Endodermal cell (in vitro differentiated cells): ENCODE measurements at regions not wholly inside any gene's neighbourhood (a gene's known extent, or its start where the extent isn't known, plus 50 kb on each side); places are given as distances from the start of the nearest gene placed in this dataset.

ENCODE experiments used
- DNase-seq: peaks from one replicate; pipeline ENCODE4 v3.0.0-alpha.2; 2017
- H3K27ac ChIP-seq: 2 replicates; pipeline ENCODE4 v1.5.1; 2013; ENCODE audit warnings: mild to moderate bottlenecking, low read depth, low read length, moderate library complexity
- H3K27me3 ChIP-seq: 2 replicates; pipeline ENCODE4 v1.6.1; 2013; ENCODE audit warnings: mild to moderate bottlenecking, low read length, moderate library complexity; ENCODE audit not compliant: insufficient read depth, control insufficient read depth, poor library complexity, severe bottlenecking
- H3K36me3 ChIP-seq: 2 replicates; pipeline ENCODE4 v1.7.0; 2013; ENCODE audit warnings: mild to moderate bottlenecking, low read length, moderate library complexity; ENCODE audit not compliant: control insufficient read depth, insufficient read depth
- H3K4me1 ChIP-seq: one replicate; pipeline ENCODE4 v1.7.0; 2013; ENCODE audit warnings: low read length; ENCODE audit not compliant: control insufficient read depth, insufficient read depth
- H3K4me3 ChIP-seq: 2 replicates; pipeline ENCODE4 v1.5.1; 2013; ENCODE audit warnings: mild to moderate bottlenecking, low read length, moderate library complexity
- H3K9ac ChIP-seq: 2 replicates; pipeline ENCODE4 v1.6.1; 2013; ENCODE audit warnings: mild to moderate bottlenecking, low read length, moderate library complexity; ENCODE audit not compliant: poor library complexity, severe bottlenecking; ENCODE audit errors: extremely low read depth
- H3K9me3 ChIP-seq: 2 replicates; pipeline ENCODE4 v1.6.1; 2013; ENCODE audit warnings: mild to moderate bottlenecking, low read length, moderate library complexity; ENCODE audit not compliant: control insufficient read depth
- H3K27ac Mint-ChIP-seq: 2 replicates; pipeline ENCODE4 v1.8.0; 2020; ENCODE audit warnings: mixed read lengths
- H3K27me3 Mint-ChIP-seq: 2 replicates; pipeline ENCODE4 v1.8.0; 2021; ENCODE audit warnings: mild to moderate bottlenecking, mixed read lengths; ENCODE audit not compliant: insufficient read depth
- H3K36me3 Mint-ChIP-seq: 2 replicates; pipeline ENCODE4 v1.8.0; 2020; ENCODE audit warnings: low read depth, mixed read lengths
- H3K4me1 Mint-ChIP-seq: 2 replicates; pipeline ENCODE4 v1.8.0; 2020; ENCODE audit warnings: mixed read lengths
- H3K4me3 Mint-ChIP-seq: 2 replicates; pipeline ENCODE4 v1.8.0; 2020; ENCODE audit warnings: mild to moderate bottlenecking, moderate library complexity, mixed read lengths
- H3K9me3 Mint-ChIP-seq: 2 replicates; pipeline ENCODE4 v1.8.0; 2020; ENCODE audit warnings: mild to moderate bottlenecking, mixed read lengths
- CTCF ChIP-seq: fragments of 200-600 bp; sonication (generic); conservative IDR thresholded peaks from 2 replicates; pipeline ENCODE4 v1.5.0; 2021; ENCODE audit warnings: antibody characterized with exemption, mild to moderate bottlenecking
- WGBS, 2 experiments: methylation state at CpG; one replicate each; pipeline versions ENCODE4 v1.1.5 to v1.1.7; 2013; ENCODE audit warnings: missing lambda C conversion rate in 2 of 2, mixed read lengths in 1 of 2; ENCODE audit not compliant: insufficient coverage in 1 of 2, insufficient read length in 1 of 2; 5-methylcytosine and 5-hydroxymethylcytosine counted together

GRCh38 chr5:51838459-51838858 lies 455.2 kb downstream of the ISL1 start:
- H3K4me1 ChIP-seq = no peaks in the 10 kb centered on the region
- no peaks in the 10 kb centered on the region for H3K9me3 Mint-ChIP-seq
- 95 to 100% methylated on average over 1 to 2 of the region's 2 CpGs for WGBS, 2 experiments

GRCh38 chr5:51843893-51844292 lies 460.6 kb downstream of the ISL1 start:
- Histone ChIP-seq H3K4me1 (no peaks in the 10 kb centered on the region), H3K36me3 (no peaks in the 10 kb centered on the region), H3K9me3 (no peaks in the 10 kb centered on the region), H3K9ac (no peak overlapping the region), H3K4me3 (no peak overlapping the region), H3K27ac (no peak overlapping the region), H3K27me3 (no peaks in the 10 kb centered on the region)
- Mint-ChIP-seq H3K27me3 (no peaks in the 10 kb centered on the region), H3K27ac (no peak overlapping the region), H3K9me3 (no peaks in the 10 kb centered on the region), H3K4me3 (no peak overlapping the region), H3K36me3 (no peaks in the 10 kb centered on the region), H3K4me1 (no peaks in the 10 kb centered on the region)
- 95 to 100% methylated on average over 1 to 7 of the region's 7 CpGs for WGBS, 2 experiments
- DNase-seq = no peak
- TF ChIP-seq CTCF = no peak

More at GRCh38 chr5:51838459-51838858, 455.2 kb downstream of the ISL1 start:
- H3K36me3 Mint-ChIP-seq = no peaks in the 10 kb centered on the region
- H3K4me3 ChIP-seq = no peak overlapping the region
- H3K27me3 ChIP-seq = no peaks in the 10 kb centered on the region
- DNase-seq = no peak
- no peak for TF ChIP-seq CTCF
- no peak overlapping the region for H3K9ac ChIP-seq
- H3K36me3 ChIP-seq = no peaks in the 10 kb centered on the region
- H3K4me3 Mint-ChIP-seq = no peak overlapping the region
- H3K27me3 Mint-ChIP-seq = no peaks in the 10 kb centered on the region
- H3K9me3 ChIP-seq = no peaks in the 10 kb centered on the region
- no peaks in the 10 kb centered on the region for H3K4me1 Mint-ChIP-seq
- no peak overlapping the region for H3K27ac Mint-ChIP-seq
- no peak overlapping the region for H3K27ac ChIP-seq

DNA sequence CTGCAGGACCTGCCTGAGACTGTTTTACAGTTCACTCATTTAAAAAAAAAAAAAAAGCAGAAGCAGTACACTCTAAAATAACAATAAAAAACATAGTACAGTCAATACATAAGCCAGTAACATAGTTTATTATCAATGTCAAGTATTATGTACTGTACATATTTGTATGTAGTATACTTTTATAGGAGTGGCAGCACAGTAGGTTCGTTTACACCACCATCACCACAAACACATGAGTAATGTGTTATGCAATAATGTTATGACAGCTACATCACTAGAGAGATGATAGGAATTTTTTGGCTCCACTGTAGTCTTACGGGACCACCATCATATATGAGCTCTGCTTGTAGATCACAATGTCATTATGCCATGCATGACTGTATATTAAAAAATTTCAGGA lies 462.8 kb downstream of the ISL1 start:
- Histone ChIP-seq H3K36me3 (no peaks in the 10 kb centered on the region), H3K9me3 (no peaks in the 10 kb centered on the region), H3K4me3 (no peak overlapping the region), H3K27ac (no peak overlapping the region), H3K9ac (no peak overlapping the region), H3K4me1 (no peaks in the 10 kb centered on the region), H3K27me3 (no peaks in the 10 kb centered on the region)
- Mint-ChIP-seq H3K9me3 (no peaks in the 10 kb centered on the region), H3K27ac (no peak overlapping the region), H3K4me1 (no peaks in the 10 kb centered on the region), H3K27me3 (no peaks in the 10 kb centered on the region), H3K36me3 (no peaks in the 10 kb centered on the region), H3K4me3 (no peak overlapping the region)
- TF ChIP-seq CTCF = no peak
- WGBS, 2 experiments = 95% methylated on average over 1 of the region's 2 CpGs; no CpG with 5 or more reads in 1 of the 2 experiments
- no peak for DNase-seq
